GM19240 (cell line): ENCODE measurements at regions not wholly inside any gene's neighbourhood (a gene's known extent, or its start where the extent isn't known, plus 50 kb on each side); places are given as distances from the start of the nearest gene placed in this dataset.
"Not testable (repeated sequence)": the region's sequence is repeated elsewhere in the genome, so short reads cannot be mapped to it uniquely, and the experiment has no call there.

Source experiments
- DNase-seq: peaks from one replicate; pipeline ENCODE4 v3.0.0; 2011; ENCODE audit warnings: low spot score; ENCODE audit not compliant: insufficient read length

GRCh38 chr4:126409746-126410145, 1095.0 kb downstream of the FAT4 start:
- no peak for DNase-seq

DNA sequence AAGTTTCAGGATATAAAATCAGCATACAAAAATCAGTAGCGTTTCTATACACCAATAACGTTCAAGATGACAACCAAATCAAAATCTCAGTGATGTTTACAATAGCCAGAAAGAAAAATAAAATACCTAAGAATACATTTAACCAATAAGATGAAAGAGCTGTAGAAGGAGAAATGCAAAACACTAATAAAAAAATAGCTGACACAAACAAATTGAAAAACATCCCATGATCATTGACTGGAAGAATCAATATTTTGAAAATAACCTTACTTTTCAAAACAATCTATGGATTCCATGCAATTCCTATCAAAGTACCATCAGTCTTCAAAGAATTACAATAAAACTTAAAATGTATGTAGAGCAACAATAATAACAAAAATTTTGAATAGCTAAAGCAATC, 1096.3 kb downstream of the FAT4 start:
- DNase-seq, result no peak

- DNase-seq, result not testable (repeated sequence)
These were observed 1097.6 kb downstream of the FAT4 start for GRCh38 chr4:126412310-126412709.

DNA sequence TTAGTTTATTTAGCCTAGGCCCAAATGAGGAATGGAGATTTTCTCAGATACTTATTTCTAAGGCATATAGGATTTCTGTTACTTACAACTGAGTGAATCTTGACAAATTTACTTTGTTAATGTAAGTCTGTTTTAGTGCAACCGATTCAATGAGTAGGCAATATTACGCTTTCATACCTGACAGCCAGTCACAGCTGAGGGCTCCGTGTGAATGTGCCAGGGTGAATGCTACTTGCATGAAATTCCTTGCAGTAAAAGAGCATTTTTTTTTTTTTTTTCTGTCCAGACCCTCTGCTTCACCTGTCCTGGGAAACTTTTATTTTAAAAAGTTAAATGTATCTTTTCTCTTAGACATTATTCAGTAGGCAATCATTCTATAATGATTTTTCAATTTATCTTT, 1100.0 kb downstream of the FAT4 start:
- no peak for DNase-seq

- DNase-seq, result no peak
These were observed 1104.5 kb downstream of the FAT4 start for GRCh38 chr4:126419266-126419665.

- no peak for DNase-seq
These were observed 1113.1 kb downstream of the FAT4 start for GRCh38 chr4:126427853-126428252.

- DNase-seq, result no peak
These were observed 1116.3 kb downstream of the FAT4 start for GRCh38 chr4:126431049-126431448.

DNA sequence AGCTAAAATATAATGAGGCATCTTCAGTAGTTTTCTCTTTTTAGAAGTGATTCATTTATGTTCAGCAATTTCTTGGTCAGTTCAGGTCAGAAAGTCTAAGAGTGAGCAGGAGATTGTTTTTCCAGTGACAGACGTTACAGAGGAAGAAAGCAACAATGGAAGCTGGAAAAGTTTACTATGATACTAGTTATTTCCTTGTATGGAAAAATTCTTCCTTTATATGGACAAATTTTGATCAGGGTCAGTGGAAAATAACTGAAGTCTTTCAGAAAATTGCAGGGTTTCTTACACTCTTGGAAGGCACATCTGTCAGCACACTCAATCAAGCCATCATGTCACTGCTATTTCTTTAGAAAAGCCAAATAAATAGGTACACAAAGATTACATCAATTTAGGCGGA, 1120.7 kb downstream of the FAT4 start:
- no peak for DNase-seq

DNA sequence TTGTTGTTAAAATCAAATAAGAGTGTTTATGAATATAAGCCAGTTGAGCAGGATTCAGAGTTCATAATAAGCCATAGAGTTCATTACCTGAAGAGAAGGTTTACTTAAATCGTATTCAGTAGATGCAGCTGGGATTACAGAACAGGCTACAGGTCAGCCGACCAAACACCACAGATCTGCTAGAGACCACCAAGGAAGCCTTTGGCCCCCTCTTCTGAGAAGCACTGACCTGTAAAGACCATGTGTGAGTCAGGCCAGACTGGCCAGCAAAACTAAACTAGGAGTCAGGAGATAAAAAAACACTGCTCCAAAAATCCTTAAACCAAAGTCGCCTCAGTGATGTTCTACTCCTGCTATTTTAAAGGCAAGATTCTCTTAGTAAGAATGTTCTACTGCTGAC, 1125.5 kb downstream of the FAT4 start:
- no peak for DNase-seq

DNA sequence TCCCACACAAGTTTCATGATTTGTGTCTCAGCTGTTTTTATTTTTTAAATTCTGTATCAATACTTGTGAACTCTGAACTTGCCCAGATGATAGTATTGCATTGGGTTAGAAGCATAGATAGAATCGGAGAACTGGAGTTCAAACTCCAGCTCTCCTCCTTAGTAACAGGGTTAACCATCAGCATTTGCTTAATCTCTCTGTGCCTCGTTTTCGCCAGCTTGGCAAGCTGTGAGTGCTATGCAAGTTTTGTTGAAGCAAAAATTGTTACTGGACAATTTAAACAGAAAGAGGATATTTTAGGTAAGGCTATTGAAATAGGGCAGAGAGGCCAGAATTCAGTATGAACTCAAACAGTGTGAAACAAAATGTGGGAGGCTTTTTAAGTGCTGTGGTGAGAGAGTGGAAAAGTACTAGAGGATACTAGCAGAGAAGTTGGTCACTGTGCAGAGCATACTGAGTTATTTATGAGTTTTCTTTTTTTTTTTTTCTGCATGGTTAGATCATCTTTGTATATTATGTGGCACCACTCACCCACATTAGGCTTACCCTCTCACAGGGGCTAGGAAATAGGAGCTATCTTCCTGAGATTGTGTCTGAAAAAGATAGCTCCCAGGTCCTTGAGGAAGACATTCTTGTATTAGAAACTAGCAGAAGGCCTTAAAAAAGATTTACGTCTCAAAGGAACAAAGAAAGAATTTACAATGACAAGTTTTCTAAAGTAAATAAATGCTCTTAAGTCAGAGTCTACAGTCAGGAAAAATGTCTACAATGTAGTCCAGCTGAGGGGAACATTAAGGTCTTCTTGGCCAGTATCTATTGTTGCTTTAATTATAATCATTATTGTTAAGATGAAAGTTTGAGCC, 1126.6 kb downstream of the FAT4 start:
- no peak for DNase-seq

- no peak for DNase-seq
These were observed 1130.8 kb downstream of the FAT4 start for GRCh38 chr4:126445596-126445995.

- no peak for DNase-seq
These were observed 1132.2 kb downstream of the FAT4 start for GRCh38 chr4:126446917-126447316.

DNA sequence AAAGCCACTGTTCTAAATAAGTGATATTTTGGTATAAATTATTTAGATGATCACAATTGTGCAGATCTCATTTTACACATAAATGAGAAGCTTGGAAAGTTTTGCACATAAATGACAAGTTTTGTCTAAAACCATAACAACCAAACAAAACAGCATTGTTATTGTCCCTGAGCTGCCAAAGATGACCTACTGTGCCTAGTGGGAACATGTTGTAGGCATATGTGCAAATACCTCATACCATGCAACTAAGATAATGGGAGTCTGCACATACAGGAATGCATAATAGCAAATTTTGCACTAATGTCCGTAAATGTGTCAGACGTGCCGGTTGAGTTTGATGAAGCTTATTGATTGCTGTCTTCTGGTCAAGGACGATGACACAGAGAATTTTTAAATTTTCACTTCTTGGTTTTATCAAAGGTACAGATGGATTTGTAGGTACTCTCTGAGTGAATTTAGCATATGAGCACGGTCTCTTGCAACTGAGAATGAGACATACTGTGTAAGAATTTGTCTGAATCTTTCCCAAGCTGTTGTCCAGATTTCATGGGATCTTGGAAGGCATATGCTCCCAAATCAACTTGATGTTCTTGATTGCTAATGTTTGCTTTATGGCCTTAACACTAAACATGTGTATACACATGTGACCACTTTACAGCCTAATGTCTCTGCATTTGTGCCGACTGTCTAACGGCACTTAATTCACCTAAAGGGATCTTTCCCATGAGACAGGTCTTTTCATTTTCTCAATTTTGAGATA, 1133.5 kb downstream of the FAT4 start:
- DNase-seq, result no peak

DNA sequence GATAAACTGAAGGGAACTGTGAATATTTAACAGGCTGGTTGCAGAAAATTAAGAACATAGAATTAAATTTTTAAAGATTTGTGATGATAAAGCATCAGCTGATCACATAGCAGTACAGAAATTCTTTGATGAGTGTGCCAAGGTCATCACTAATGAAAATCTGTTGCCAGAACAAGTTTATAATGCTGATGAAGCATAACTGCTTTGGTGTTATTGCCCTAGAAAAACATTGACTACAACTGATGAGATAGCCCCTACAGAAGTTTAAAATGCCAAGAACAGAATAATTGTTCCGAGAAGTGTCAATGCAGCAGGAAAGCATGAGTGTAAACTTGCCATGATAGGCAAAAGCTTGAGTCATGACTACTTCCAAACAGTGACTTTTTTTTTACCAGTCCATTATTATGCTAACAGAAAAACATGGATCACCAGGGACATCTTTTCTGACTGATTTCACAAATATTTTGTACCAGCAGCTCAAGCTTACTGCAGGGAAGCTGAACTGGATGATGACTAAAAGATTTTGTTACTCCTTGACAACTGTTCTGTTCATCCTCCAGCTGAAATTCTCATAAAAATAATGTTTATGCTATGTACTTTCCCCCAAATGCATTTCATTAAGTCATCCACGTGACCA, 1136.6 kb downstream of the FAT4 start:
- DNase-seq, result no peak

DNA sequence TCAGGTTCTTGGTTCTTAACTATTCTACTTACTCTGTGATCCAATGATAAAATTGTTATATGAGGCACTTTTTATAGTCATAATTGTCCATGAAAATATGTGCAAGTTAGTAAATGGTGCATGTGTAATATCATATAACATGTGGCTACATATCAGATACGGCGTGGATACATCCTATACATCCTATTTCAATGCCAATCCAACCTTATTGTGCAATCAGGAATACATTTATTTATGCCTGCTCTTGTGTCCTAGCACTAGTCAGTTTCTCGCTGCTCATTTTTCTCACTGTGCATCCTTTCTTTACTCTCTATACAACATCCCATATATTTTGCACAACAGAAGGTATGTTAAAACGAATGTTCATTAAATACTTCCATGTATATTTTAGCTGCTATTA, 1141.1 kb downstream of the FAT4 start:
- no peak for DNase-seq

- no peak for DNase-seq
These were observed 1144.2 kb downstream of the FAT4 start for GRCh38 chr4:126458993-126459392.

DNA sequence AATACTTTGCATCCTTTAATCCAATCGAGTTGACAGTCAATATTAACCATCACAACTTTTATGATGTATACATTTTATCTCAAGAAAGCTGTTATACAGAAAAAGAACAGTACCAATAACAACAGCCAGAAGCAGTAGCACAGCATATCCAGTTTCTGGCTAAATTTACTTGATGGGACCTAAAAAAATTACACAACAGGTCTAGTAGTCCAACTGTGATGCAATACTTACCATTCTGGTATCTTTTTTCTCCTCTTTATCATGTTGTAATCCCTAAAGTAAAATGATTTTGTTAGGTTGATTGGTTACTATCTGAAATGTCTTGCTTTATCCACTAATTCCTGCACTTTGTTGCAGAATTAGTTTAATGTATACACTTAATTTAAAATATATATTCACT, 1150.6 kb downstream of the FAT4 start:
- DNase-seq, result no peak

DNA sequence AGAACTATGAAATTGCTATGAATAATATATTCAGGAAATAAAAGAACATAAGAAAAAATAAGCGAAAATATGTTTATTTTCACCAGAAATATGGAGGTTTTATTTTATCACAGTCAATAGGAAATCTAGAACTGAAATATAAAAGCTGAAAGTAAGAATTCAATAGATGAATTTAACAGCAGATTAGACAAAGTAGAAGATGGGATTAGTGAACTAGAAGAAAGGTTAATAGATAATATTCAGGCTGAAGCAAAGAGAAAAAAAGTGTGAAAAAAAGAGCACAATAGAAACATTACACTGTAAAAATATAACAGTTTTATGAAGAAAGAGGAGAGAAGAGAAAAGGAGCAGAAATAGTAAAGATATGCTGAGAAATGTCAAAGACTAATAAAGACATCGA, 1152.1 kb downstream of the FAT4 start:
- no peak for DNase-seq

DNA sequence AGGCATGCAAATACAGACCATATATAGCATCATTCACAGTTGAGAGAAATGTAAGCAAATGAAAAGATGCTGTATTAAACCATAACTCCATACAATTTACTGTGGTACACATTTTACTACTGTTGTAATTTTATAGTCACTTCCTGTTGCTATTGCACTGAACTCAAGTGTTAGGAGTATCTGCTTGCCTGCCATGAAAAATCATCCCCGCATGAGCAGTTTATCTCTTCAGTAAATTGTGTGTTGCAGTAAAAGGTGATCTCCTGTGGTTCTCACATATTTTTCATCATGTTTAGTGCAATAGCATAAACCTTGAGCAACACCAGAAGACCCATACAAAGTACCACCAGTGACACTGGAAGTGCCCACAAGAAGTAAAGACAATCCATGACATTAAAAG, 1153.4 kb downstream of the FAT4 start:
- no peak for DNase-seq

DNA sequence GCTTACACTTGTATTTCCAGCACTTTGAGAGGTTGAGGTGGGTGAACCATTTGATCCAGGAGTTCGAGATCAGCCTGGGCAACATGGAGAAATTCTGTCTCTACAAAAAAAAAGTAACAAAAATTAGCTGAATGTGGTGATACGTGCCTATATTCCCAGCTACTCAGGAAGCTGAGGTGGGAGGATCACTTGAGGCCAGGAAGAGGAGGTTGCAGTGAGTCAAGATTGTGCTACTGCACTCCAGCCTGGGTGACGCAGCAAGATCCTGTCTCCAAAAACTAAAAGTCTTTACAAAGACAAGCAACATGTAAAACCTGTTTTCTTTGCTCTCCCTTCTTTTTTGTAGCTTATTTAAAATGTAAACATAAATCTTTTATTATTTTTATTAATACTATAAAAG, 1156.1 kb downstream of the FAT4 start:
- DNase-seq, result no peak

DNA sequence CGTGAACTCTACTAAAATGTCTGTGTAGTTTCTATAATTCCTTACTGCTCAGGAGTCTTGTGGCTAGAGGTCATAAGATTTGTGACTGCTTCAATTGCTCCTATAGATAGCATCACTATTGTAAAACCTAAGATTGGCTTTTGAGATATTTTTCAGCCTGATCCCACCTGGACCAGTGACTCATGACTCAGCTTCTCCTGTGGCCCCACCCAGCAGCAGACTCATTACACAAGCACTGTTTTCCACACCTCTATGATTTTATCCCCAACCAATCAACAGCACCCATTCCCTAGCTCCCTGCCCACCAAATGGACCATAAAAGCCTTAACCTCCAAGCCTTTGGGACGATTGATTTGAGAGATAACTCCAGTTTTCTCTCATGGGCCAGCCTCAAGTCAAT, 1157.0 kb upstream of the INTU start:
- no peak for DNase-seq

GRCh38 chr4:126479709-126480108, 1153.0 kb upstream of the INTU start:
- no peak for DNase-seq
